ENCODE measurements at regions not wholly inside any gene's neighbourhood (a gene's known extent, or its start where the extent isn't known, plus 50 kb on each side); places are given as distances from the start of the nearest gene placed in this dataset.
A peak's percentile ranks its signal among the peaks of the same experiment; 100 is the strongest.

- CTCF ChIA-PET, result no interaction called here
- DNase-seq, result no peak
- H3K27ac Mint-ChIP-seq, result no peak overlapping the region
- H3K4me3 Mint-ChIP-seq, result no peak overlapping the region
- peaks cover 5% of the 10 kb centered on the region for H3K4me1 Mint-ChIP-seq
- no peaks in the 10 kb centered on the region for H3K27me3 Mint-ChIP-seq
- H3K9me3 Mint-ChIP-seq, result peaks cover 2% of the 10 kb centered on the region
- H3K36me3 Mint-ChIP-seq, result no peaks in the 10 kb centered on the region
These were observed 136.6 kb downstream of the PIK3R1 start for GRCh38 chr5:68352166-68352565.

- no peak for DNase-seq
- H3K27me3 Mint-ChIP-seq, result peaks cover 3% of the 10 kb centered on the region
- no peak overlapping the region for H3K4me3 Mint-ChIP-seq
- H3K36me3 Mint-ChIP-seq, result no peaks in the 10 kb centered on the region
- H3K9me3 Mint-ChIP-seq, result no peaks in the 10 kb centered on the region
- H3K4me1 Mint-ChIP-seq, result no peaks in the 10 kb centered on the region
- H3K27ac Mint-ChIP-seq, result no peak overlapping the region
- CTCF ChIA-PET, result no interaction called here
These were observed 138.0 kb downstream of the PIK3R1 start for GRCh38 chr5:68353605-68354004.

GRCh38 chr5:68354315-68354714, 138.8 kb downstream of the PIK3R1 start:
- H3K4me1 Mint-ChIP-seq, result no peaks in the 10 kb centered on the region
- no peak for DNase-seq
- H3K4me3 Mint-ChIP-seq, result no peak overlapping the region
- no peak overlapping the region for H3K27ac Mint-ChIP-seq
- H3K9me3 Mint-ChIP-seq, result no peaks in the 10 kb centered on the region
- no peaks in the 10 kb centered on the region for H3K36me3 Mint-ChIP-seq
- peaks cover 3% of the 10 kb centered on the region for H3K27me3 Mint-ChIP-seq
- CTCF ChIA-PET, result no interaction called here

- Mint-ChIP-seq H3K4me1 (no peaks in the 10 kb centered on the region), H3K36me3 (no peaks in the 10 kb centered on the region), H3K27me3 (peaks cover 3% of the 10 kb centered on the region), H3K4me3 (no peak overlapping the region), H3K9me3 (no peaks in the 10 kb centered on the region), H3K27ac (no peak overlapping the region)
- no peak for DNase-seq
- CTCF ChIA-PET, result no interaction called here
These were observed 140.7 kb downstream of the PIK3R1 start for GRCh38 chr5:68356216-68356615.

GRCh38 chr5:68356623-68357022, 141.1 kb downstream of the PIK3R1 start:
- no peaks in the 10 kb centered on the region for H3K9me3 Mint-ChIP-seq
- no peaks in the 10 kb centered on the region for H3K36me3 Mint-ChIP-seq
- no peak for DNase-seq
- CTCF ChIA-PET, result no interaction called here
- peaks cover 3% of the 10 kb centered on the region for H3K27me3 Mint-ChIP-seq
- no peaks in the 10 kb centered on the region for H3K4me1 Mint-ChIP-seq
- no peak overlapping the region for H3K27ac Mint-ChIP-seq
- no peak overlapping the region for H3K4me3 Mint-ChIP-seq

GRCh38 chr5:68359699-68360098, 144.1 kb downstream of the PIK3R1 start:
- no peaks in the 10 kb centered on the region for H3K36me3 Mint-ChIP-seq
- peaks cover 10% of the 10 kb centered on the region for H3K27me3 Mint-ChIP-seq
- no peaks in the 10 kb centered on the region for H3K9me3 Mint-ChIP-seq
- DNase-seq, result no peak
- H3K4me3 Mint-ChIP-seq, result no peak overlapping the region
- CTCF ChIA-PET, result no interaction called here
- H3K4me1 Mint-ChIP-seq, result no peaks in the 10 kb centered on the region
- H3K27ac Mint-ChIP-seq, result no peak overlapping the region

- CTCF ChIA-PET, result no interaction called here
- Mint-ChIP-seq H3K27me3 (peaks cover 10% of the 10 kb centered on the region), H3K36me3 (no peaks in the 10 kb centered on the region)
These were observed 146.8 kb downstream of the PIK3R1 start for GRCh38 chr5:68362331-68362730.

GRCh38 chr5:68365889-68366288, 150.3 kb downstream of the PIK3R1 start:
- H3K9me3 Mint-ChIP-seq, result no peaks in the 10 kb centered on the region
- no peak for DNase-seq
- H3K4me3 Mint-ChIP-seq, result no peak overlapping the region
- CTCF ChIA-PET, result no interaction called here
- peaks cover 24% of the 10 kb centered on the region for H3K4me1 Mint-ChIP-seq
- peaks cover 5% of the 10 kb centered on the region for H3K36me3 Mint-ChIP-seq
- H3K27me3 Mint-ChIP-seq, result peaks cover 7% of the 10 kb centered on the region
- H3K27ac Mint-ChIP-seq, result no peak overlapping the region

More at GRCh38 chr5:68362331-68362730, 146.8 kb downstream of the PIK3R1 start:
- Mint-ChIP-seq H3K4me3 (no peak overlapping the region), H3K27ac (no peak overlapping the region), H3K9me3 (no peaks in the 10 kb centered on the region), H3K4me1 (no peaks in the 10 kb centered on the region)
- no peak for DNase-seq

- CTCF ChIA-PET, result interaction anchor here (1.5 kb wide), 1 partner anchor 80 kb away, joined by 4 read pairs; no protein-coding TSS in a partner anchor
- Mint-ChIP-seq H3K4me1 (peaks cover 28% of the 10 kb centered on the region), H3K27ac (peak overlapping the region; percentile 6), H3K27me3 (peaks cover 6% of the 10 kb centered on the region), H3K36me3 (peaks cover 5% of the 10 kb centered on the region), H3K4me3 (no peak overlapping the region), H3K9me3 (no peaks in the 10 kb centered on the region)
- DNase-seq, result no peak
These were observed 151.7 kb downstream of the PIK3R1 start for GRCh38 chr5:68367287-68367686.

- no peak overlapping the region for H3K4me3 Mint-ChIP-seq
- DNase-seq, result no peak
- peaks cover 5% of the 10 kb centered on the region for H3K36me3 Mint-ChIP-seq
- CTCF ChIA-PET, result interaction anchor here (1.5 kb wide), 1 partner anchor 81 kb away, joined by 4 read pairs; no protein-coding TSS in a partner anchor
- H3K27me3 Mint-ChIP-seq, result peaks cover 3% of the 10 kb centered on the region
- H3K4me1 Mint-ChIP-seq, result peaks cover 28% of the 10 kb centered on the region
- no peak overlapping the region for H3K27ac Mint-ChIP-seq
- no peaks in the 10 kb centered on the region for H3K9me3 Mint-ChIP-seq
These were observed 152.2 kb downstream of the PIK3R1 start for GRCh38 chr5:68367717-68368116.

GRCh38 chr5:68368311-68369022, 152.9 kb downstream of the PIK3R1 start:
- Mint-ChIP-seq H3K9me3 (no peaks in the 10 kb centered on the region), H3K4me1 (peaks cover 28% of the 10 kb centered on the region), H3K27ac (no peak overlapping the region), H3K36me3 (peaks cover 5% of the 10 kb centered on the region), H3K27me3 (no peaks in the 10 kb centered on the region), H3K4me3 (no peak overlapping the region)
- no peak for DNase-seq
- CTCF ChIA-PET, result interaction anchor here (1.5 kb wide), 1 partner anchor 82 kb away, joined by 4 read pairs; no protein-coding TSS in a partner anchor

- Mint-ChIP-seq H3K9me3 (no peaks in the 10 kb centered on the region), H3K36me3 (peaks cover 5% of the 10 kb centered on the region), H3K4me1 (peaks cover 28% of the 10 kb centered on the region), H3K27me3 (no peaks in the 10 kb centered on the region), H3K27ac (peak overlapping the region; percentile 85), H3K4me3 (no peak overlapping the region)
- no peak for DNase-seq
- CTCF ChIA-PET, result no interaction called here
These were observed 153.4 kb downstream of the PIK3R1 start for GRCh38 chr5:68369023-68369359.

GRCh38 chr5:68369457-68370125, 154.0 kb downstream of the PIK3R1 start:
- Mint-ChIP-seq H3K4me1 (peaks cover 28% of the 10 kb centered on the region), H3K36me3 (peaks cover 5% of the 10 kb centered on the region), H3K27me3 (no peaks in the 10 kb centered on the region), H3K27ac (peak overlapping the region; percentile 85), H3K9me3 (no peaks in the 10 kb centered on the region), H3K4me3 (peak overlapping the region; percentile 52)
- CTCF ChIA-PET, result interaction anchor here (2.0 kb wide), 1 partner anchor 35 kb away, joined by 5 read pairs; no protein-coding TSS in a partner anchor
- peak; percentile 81 for DNase-seq

GRCh38 chr5:68370196-68370595, 154.6 kb downstream of the PIK3R1 start:
- H3K4me3 Mint-ChIP-seq, result no peak overlapping the region
- H3K36me3 Mint-ChIP-seq, result peaks cover 5% of the 10 kb centered on the region
- H3K27ac Mint-ChIP-seq, result peak overlapping the region; percentile 85
- H3K27me3 Mint-ChIP-seq, result peaks cover 1% of the 10 kb centered on the region
- H3K4me1 Mint-ChIP-seq, result peaks cover 28% of the 10 kb centered on the region
- DNase-seq, result no peak
- no peaks in the 10 kb centered on the region for H3K9me3 Mint-ChIP-seq
- CTCF ChIA-PET, result interaction anchor here (2.0 kb wide), 1 partner anchor 34 kb away, joined by 5 read pairs; no protein-coding TSS in a partner anchor

- DNase-seq, result no peak
- H3K9me3 Mint-ChIP-seq, result no peaks in the 10 kb centered on the region
- H3K27me3 Mint-ChIP-seq, result peaks cover 5% of the 10 kb centered on the region
- CTCF ChIA-PET, result interaction anchor here (0.7 to 2.0 kb wide), 2 partner anchors 33 to 58 kb away, joined by 3 to 5 read pairs; no protein-coding TSS in a partner anchor
- no peak overlapping the region for H3K4me3 Mint-ChIP-seq
- peaks cover 28% of the 10 kb centered on the region for H3K4me1 Mint-ChIP-seq
- peaks cover 5% of the 10 kb centered on the region for H3K36me3 Mint-ChIP-seq
- no peak overlapping the region for H3K27ac Mint-ChIP-seq
These were observed 156.1 kb downstream of the PIK3R1 start for GRCh38 chr5:68371607-68372006.

Measured in activated naive CD4-positive, alpha-beta T cell treated with anti-CD3 and anti-CD28 coated beads, Interleukin-2, amount 10 ng/mL, durations not matched to agents 7 days and 5 days (primary cell).